ENCODE measurements at regions not wholly inside any gene's neighbourhood (a gene's known extent, or its start where the extent isn't known, plus 50 kb on each side); places are given as distances from the start of the nearest gene placed in this dataset.

GRCh38 chr9:87112656-87113055, 165.3 kb upstream of the GAS1 start (continued):
- TF ChIP-seq ZNF462 (CRISPR knock-in tag; IDR thresholded peaks at IDR 0.05) (no peak), CTCF (conservative IDR thresholded peaks at IDR 0.05; ENCODE audit: low read depth in 2 of 2) (no peak), NANOG (IDR thresholded peaks at IDR 0.05; ENCODE audit: borderline replicate concordance) (no peak), ZNF114 (CRISPR knock-in tag; IDR thresholded peaks at IDR 0.05) (no peak), CREB1 (CRISPR knock-in tag; IDR thresholded peaks at IDR 0.05; ENCODE audit: low read depth) (no peak), POLR2AphosphoS5 (IDR thresholded peaks at IDR 0.05; ENCODE audit: low read depth) (no peak)

DNA sequence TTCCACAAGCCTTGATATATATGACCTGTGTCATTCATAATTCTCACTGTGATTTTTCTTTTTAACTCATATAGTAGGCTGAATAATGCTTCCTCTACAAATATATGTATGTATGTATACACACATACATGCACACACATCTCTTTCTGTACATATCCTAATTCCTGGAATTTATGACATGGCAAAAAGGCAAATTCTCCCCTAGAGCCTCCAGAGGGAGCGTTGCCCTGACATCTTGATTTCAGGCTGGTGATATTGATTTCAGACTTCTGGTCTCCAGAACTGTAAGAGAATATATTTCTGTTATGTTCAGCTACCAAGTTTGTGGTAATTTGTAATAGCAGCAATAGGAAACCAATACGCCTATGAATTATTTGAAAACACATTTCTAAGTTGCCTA, 166.6 kb upstream of the GAS1 start:
- Mint-ChIP-seq H3K27ac (no peak overlapping the region), H3K9me3 (peaks cover 8% of the 10 kb centered on the region; the same call in 2 of the 3 replicates), H3K36me3 (ENCODE audit: low read depth) (0 out of 3 replicates have a peak, but pooled peaks cover 2% of the 10 kb centered on the region), H3K27me3 (ENCODE audit: insufficient read depth, low read depth, poor library complexity) (no peaks in the 10 kb centered on the region), H3K4me3 (no peak overlapping the region), H3K4me1 (no peaks in the 10 kb centered on the region)
- no peaks in the 10 kb centered on the region for H3K79me2 ChIP-seq (replicated peaks; ENCODE audit: insufficient read depth)
- DNase-seq (ENCODE audit: low spot score) (no peak), ATAC-seq (no peak)
- H3K4me3 ChIP-seq = no peak overlapping the region
- H4K20me1 ChIP-seq (replicated peaks; ENCODE audit: insufficient read depth) = no peaks in the 10 kb centered on the region
- no peak overlapping the region for H3K27ac ChIP-seq (ENCODE audit: low read depth)
- H3K4me2 ChIP-seq = no peak overlapping the region
- no peaks in the 10 kb centered on the region for H3F3A ChIP-seq (replicated peaks; ENCODE audit: low read depth)
- H3K27me3 ChIP-seq (ENCODE audit: insufficient read depth) = no peaks in the 10 kb centered on the region
- no peaks in the 10 kb centered on the region for H3K4me1 ChIP-seq (ENCODE audit: insufficient read depth)
- H3K9me2 ChIP-seq (ENCODE audit: insufficient read depth) = no peaks in the 10 kb centered on the region
- no peaks in the 10 kb centered on the region for H3K36me3 ChIP-seq (ENCODE audit: insufficient read depth)
- H2AFZ ChIP-seq = no peak overlapping the region
- TF ChIP-seq ZNF462 (CRISPR knock-in tag; IDR thresholded peaks at IDR 0.05) = no peak
